Stimulated activated memory B cell treated with anti-CD40 and anti-IgM and Interleukin-4, amounts not matched to agents 10 μg/mL and 1 μg/mL and 100 μg/mL, for 72 hours (primary cell): ENCODE measurements at regions not wholly inside any gene's neighbourhood (a gene's known extent, or its start where the extent isn't known, plus 50 kb on each side); places are given as distances from the start of the nearest gene placed in this dataset.
"Not testable (repeated sequence)": the region's sequence is repeated elsewhere in the genome, so short reads cannot be mapped to it uniquely, and the experiment has no call there.

Source experiments
- ATAC-seq: fragments of 150-1000 bp; cut with Tn5 transposase; 2 replicates; pipeline ENCODE4 v1.10.0; 2021
- H3K27ac Mint-ChIP-seq: one replicate; pipeline ENCODE4 v1.8.0; 2022; ENCODE audit warnings: mild to moderate bottlenecking, mixed read lengths
- H3K27me3 Mint-ChIP-seq: one replicate; pipeline ENCODE4 v1.8.0; 2022; ENCODE audit warnings: mixed read lengths
- H3K36me3 Mint-ChIP-seq: one replicate; pipeline ENCODE4 v1.8.0; 2022; ENCODE audit warnings: mixed read lengths
- H3K4me1 Mint-ChIP-seq: one replicate; pipeline ENCODE4 v1.8.0; 2022; ENCODE audit warnings: mixed read lengths
- H3K4me3 Mint-ChIP-seq: one replicate; pipeline ENCODE4 v1.8.0; 2022; ENCODE audit warnings: mild to moderate bottlenecking, moderate library complexity, mixed read lengths
- H3K9me3 Mint-ChIP-seq: one replicate; pipeline ENCODE4 v1.8.0; 2022; ENCODE audit warnings: mixed read lengths

DNA sequence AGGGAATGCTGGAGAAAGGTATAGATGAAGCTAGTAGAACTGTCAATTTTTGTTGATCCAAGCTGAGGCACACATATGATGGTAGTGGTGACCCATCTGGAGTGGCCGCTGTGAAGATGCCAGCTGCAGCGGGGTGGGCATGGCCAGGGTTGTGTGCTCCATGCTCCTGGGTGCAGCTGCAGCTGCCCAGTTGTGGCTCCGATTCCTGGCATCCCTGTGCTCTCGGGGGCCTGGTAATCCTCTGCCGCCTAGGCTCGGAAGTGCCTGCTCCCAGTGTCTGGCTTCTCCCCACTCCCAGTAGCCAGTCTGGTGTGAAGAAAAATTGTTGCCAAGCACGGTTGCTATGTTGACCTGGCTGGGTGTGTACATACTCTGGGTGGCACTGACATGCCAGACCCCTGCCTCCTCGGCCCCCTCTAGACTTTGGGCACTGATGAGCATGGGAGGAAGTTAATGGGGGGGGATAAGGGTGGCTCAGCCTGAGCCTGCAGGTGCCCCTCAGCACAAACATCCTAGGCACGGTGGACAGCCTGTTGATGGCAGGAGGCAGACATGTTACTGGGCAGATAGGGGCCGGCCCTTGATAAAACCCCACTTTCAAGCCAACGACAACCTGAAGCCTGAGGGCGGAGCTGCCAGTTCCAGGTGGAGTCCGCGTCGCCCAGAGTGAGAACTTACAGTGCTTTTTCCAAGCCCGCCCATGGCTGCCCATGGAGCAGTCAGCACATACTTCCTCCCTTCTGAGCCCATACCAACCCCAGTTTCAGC, 1400.7 kb downstream of the PCDH9 start:
- no peaks in the 10 kb centered on the region for H3K27me3 Mint-ChIP-seq
- H3K4me1 Mint-ChIP-seq, result no peaks in the 10 kb centered on the region
- ATAC-seq, result peak; percentile 36
- peaks cover 4% of the 10 kb centered on the region for H3K9me3 Mint-ChIP-seq
- no peaks in the 10 kb centered on the region for H3K36me3 Mint-ChIP-seq
- no peak overlapping the region for H3K4me3 Mint-ChIP-seq
- no peak overlapping the region for H3K27ac Mint-ChIP-seq

- Mint-ChIP-seq H3K9me3 (peaks cover 8% of the 10 kb centered on the region), H3K27ac (no peak overlapping the region), H3K27me3 (no peaks in the 10 kb centered on the region), H3K4me1 (no peaks in the 10 kb centered on the region), H3K4me3 (no peak overlapping the region), H3K36me3 (no peaks in the 10 kb centered on the region)
- ATAC-seq, result no peak
Observed at GRCh38 chr13:65826657-65827056, 1403.5 kb downstream of the PCDH9 start.

DNA sequence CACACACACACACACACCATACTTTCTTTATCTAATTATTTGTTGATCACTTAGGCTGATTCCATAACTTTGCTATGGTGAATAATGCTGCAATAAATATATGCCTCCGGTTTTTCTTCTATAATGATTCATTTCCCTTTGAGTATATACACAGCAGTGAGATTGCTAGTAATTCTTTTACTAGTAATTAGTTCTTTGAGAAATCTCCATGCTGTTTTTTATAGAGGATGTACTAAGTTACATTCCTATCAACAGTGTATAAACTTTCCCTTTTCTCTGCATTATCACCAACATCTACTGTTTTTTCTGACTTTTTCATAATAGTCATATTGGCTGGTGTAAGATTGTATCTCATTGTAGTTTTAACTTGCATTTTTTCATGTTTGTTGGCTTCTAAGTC, 1405.1 kb downstream of the PCDH9 start:
- Mint-ChIP-seq H3K27me3 (no peaks in the 10 kb centered on the region), H3K27ac (no peak overlapping the region), H3K36me3 (no peaks in the 10 kb centered on the region), H3K4me1 (no peaks in the 10 kb centered on the region), H3K4me3 (no peak overlapping the region), H3K9me3 (peaks cover 3% of the 10 kb centered on the region)
- no peak for ATAC-seq

GRCh38 chr13:65808061-65808460, 1422.1 kb downstream of the PCDH9 start:
- ATAC-seq, result no peak
- Mint-ChIP-seq H3K4me1 (no peaks in the 10 kb centered on the region), H3K27me3 (no peaks in the 10 kb centered on the region), H3K4me3 (no peak overlapping the region), H3K36me3 (no peaks in the 10 kb centered on the region), H3K27ac (no peak overlapping the region), H3K9me3 (no peaks in the 10 kb centered on the region)

GRCh38 chr13:65803530-65804392, 1426.4 kb downstream of the PCDH9 start:
- no peaks in the 10 kb centered on the region for H3K27me3 Mint-ChIP-seq

GRCh38 chr13:65789815-65790214, 1440.3 kb downstream of the PCDH9 start:
- Mint-ChIP-seq H3K36me3 (no peaks in the 10 kb centered on the region), H3K4me1 (no peaks in the 10 kb centered on the region), H3K27ac (no peak overlapping the region), H3K27me3 (no peaks in the 10 kb centered on the region), H3K9me3 (peaks cover 9% of the 10 kb centered on the region), H3K4me3 (no peak overlapping the region)
- ATAC-seq, result no peak

More at GRCh38 chr13:65803530-65804392, 1426.4 kb downstream of the PCDH9 start:
- no peak for ATAC-seq
- Mint-ChIP-seq H3K36me3 (no peaks in the 10 kb centered on the region), H3K27ac (no peak overlapping the region), H3K4me3 (no peak overlapping the region), H3K4me1 (no peaks in the 10 kb centered on the region), H3K9me3 (no peaks in the 10 kb centered on the region)

DNA sequence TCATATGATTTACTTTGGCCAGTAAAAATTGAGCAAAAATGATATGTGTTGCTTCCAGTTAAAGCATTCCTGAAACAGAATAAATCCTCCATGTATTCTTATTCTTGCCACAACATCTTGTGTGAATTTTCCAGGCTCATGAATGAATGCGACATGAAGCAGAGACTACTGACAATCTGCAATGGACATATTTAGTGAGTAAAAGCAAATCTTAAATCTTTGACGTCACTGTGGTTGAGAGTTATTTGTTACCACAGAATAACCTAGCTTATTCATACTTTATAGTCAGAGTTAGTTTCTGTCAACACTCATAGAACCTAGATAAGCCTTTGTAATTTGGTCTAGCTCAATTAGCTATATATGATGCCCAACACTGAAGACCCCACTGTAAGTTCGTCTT, 1443.1 kb downstream of the PCDH9 start:
- H3K36me3 Mint-ChIP-seq, result no peaks in the 10 kb centered on the region
- H3K9me3 Mint-ChIP-seq, result peaks cover 9% of the 10 kb centered on the region
- no peaks in the 10 kb centered on the region for H3K27me3 Mint-ChIP-seq
- H3K4me3 Mint-ChIP-seq, result no peak overlapping the region
- H3K27ac Mint-ChIP-seq, result no peak overlapping the region
- no peaks in the 10 kb centered on the region for H3K4me1 Mint-ChIP-seq
- ATAC-seq, result no peak

DNA sequence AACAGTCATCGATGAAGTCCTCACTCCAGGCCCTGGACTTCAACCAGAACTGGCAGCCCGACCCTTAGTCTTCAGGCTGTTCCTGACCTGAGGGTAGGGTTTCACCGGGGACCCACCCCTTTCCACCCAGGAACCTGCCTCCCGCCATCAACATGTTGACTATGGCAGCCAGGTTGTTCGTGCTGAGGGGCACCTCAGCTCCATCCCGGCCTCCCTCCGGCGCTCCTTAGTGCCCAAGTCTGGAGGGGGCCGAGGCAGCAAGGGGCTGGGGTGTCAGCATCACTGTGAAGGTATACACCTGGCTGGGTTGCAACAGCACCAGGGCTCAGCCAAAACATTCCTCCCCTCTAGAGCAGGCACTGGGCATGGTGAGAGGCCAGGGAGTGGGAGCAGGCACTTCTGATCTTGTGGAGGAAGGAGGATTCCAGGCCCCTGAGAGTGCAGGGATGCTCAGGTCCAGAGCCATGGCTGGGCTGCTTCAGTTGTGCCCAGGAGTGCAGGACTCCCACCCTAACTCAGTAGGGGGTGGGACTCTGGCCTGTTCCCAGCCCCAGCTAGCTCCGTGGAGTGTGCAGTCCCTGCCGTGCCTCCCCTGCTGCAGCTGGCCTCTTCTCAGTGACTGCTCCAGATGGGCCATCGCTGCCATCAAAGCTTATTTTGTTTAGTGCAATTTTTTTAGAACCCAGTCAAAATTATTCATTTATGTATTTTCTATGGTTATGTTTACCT, 1445.9 kb downstream of the PCDH9 start:
- ATAC-seq, result peak; percentile 31
- peaks cover 11% of the 10 kb centered on the region for H3K9me3 Mint-ChIP-seq
- H3K4me1 Mint-ChIP-seq, result no peaks in the 10 kb centered on the region
- no peak overlapping the region for H3K4me3 Mint-ChIP-seq
- H3K27ac Mint-ChIP-seq, result no peak overlapping the region
- no peaks in the 10 kb centered on the region for H3K36me3 Mint-ChIP-seq
- no peaks in the 10 kb centered on the region for H3K27me3 Mint-ChIP-seq

DNA sequence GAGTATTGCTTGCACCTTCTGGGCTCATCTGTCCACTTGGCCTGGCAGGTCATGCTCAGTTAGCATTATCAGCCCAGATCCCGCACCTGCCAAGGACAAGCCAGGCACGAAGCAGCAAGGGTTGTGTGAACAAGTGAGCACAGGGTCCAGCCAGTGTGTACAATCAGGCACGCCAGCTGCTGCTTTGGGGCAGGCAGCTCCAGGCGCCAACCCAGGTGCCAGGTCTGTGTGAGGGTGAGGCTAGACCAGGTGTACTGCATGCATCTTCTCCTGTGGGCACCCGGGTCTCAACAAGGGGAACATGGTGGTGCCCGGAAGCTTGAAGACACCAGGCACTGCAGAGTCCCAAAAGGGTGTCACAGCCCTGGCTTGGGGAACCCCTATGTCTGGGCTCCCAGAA, 1446.8 kb downstream of the PCDH9 start:
- H3K4me1 Mint-ChIP-seq, result no peaks in the 10 kb centered on the region
- peaks cover 13% of the 10 kb centered on the region for H3K9me3 Mint-ChIP-seq
- no peak overlapping the region for H3K27ac Mint-ChIP-seq
- H3K36me3 Mint-ChIP-seq, result no peaks in the 10 kb centered on the region
- peak; percentile 31 for ATAC-seq
- no peaks in the 10 kb centered on the region for H3K27me3 Mint-ChIP-seq
- H3K4me3 Mint-ChIP-seq, result no peak overlapping the region

DNA sequence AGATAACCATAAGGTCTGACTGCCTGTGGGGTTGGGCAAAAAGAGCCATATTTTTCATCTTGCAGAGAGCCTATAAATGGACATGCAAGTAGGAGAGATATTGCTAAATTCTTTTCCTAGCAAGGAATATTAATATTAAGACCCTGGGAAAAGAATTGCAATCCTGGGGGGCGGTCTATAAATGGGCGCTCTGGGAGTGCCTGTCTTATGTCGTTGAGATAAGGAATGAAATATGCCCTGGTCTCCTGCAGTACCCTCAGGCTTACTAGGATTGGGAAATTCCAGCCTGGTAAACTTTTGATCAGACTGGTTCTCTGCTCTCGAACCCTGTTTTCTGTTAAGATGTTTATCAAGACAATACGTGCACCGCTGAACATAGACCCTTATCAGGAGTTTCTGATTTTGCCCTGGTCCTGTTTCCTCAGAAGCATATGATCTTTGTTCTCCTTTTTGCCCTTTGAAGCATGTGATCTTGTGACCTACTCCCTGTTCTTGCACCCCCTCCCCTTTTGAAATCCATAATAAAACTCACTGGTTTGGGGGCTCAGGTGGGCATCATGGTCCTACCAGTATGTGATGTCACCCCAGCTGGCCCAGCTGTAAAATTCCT, 1458.3 kb downstream of the PCDH9 start:
- H3K27me3 Mint-ChIP-seq, H3K4me3 Mint-ChIP-seq, ATAC-seq, H3K4me1 Mint-ChIP-seq, H3K27ac Mint-ChIP-seq, H3K36me3 Mint-ChIP-seq: not testable (repeated sequence)
- peaks cover 19% of the 10 kb centered on the region for H3K9me3 Mint-ChIP-seq

- Mint-ChIP-seq H3K27me3 (no peaks in the 10 kb centered on the region), H3K4me1 (no peaks in the 10 kb centered on the region), H3K27ac (no peak overlapping the region), H3K9me3 (peaks cover 15% of the 10 kb centered on the region), H3K4me3 (no peak overlapping the region), H3K36me3 (no peaks in the 10 kb centered on the region)
- ATAC-seq, result no peak
Observed at GRCh38 chr13:65768545-65768944, 1461.6 kb downstream of the PCDH9 start.

GRCh38 chr13:65763811-65764210, 1466.3 kb downstream of the PCDH9 start:
- no peak for ATAC-seq
- no peaks in the 10 kb centered on the region for H3K4me1 Mint-ChIP-seq
- no peaks in the 10 kb centered on the region for H3K36me3 Mint-ChIP-seq
- no peak overlapping the region for H3K4me3 Mint-ChIP-seq
- peaks cover 10% of the 10 kb centered on the region for H3K9me3 Mint-ChIP-seq
- H3K27ac Mint-ChIP-seq, result no peak overlapping the region
- no peaks in the 10 kb centered on the region for H3K27me3 Mint-ChIP-seq

DNA sequence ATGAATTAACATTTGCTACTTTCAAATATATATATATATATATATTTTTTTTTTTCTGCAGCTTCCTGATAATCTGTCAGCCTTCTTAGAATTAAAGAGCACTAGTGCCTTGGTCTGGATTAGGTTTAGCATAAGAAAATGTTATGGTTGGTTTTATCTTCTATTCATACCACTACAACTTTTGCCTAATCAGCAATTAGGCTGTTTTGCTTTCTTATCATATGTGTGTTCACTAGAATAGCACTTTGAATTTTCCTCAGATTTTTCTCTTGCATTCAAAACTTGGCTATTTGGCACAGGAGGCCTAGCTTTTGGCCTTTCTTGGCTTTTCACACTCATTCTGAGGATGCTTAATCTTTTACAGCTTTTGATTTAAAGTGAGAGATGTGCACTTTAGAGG, 1468.1 kb downstream of the PCDH9 start:
- Mint-ChIP-seq H3K27ac (no peak overlapping the region), H3K4me3 (no peak overlapping the region), H3K9me3 (peaks cover 10% of the 10 kb centered on the region), H3K36me3 (no peaks in the 10 kb centered on the region), H3K4me1 (no peaks in the 10 kb centered on the region), H3K27me3 (no peaks in the 10 kb centered on the region)
- ATAC-seq, result no peak

GRCh38 chr13:65756071-65756671, 1474.0 kb downstream of the PCDH9 start:
- no peaks in the 10 kb centered on the region for H3K4me1 Mint-ChIP-seq
- peaks cover 18% of the 10 kb centered on the region for H3K9me3 Mint-ChIP-seq
- no peaks in the 10 kb centered on the region for H3K27me3 Mint-ChIP-seq
- ATAC-seq, result no peak
- no peak overlapping the region for H3K4me3 Mint-ChIP-seq
- H3K36me3 Mint-ChIP-seq, result no peaks in the 10 kb centered on the region
- no peak overlapping the region for H3K27ac Mint-ChIP-seq

DNA sequence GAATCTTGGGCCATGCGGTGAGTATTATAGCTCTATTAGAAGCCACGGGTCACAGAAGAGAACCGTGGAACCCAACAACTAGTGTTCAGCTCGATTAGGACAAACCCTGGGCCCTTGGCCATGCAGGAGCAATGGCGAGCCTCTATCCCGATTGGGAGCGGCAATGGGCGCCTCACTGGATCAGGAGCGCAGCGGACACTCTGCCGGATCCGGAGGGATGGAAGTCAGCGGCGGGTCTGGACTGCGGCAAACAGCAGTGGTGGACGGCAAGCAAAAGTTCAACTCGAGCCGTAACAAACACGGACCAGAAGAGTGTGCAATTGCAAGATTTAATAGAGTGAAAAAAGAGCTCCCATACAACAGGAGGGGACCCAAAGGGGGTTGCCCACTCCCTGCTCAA, 1481.9 kb downstream of the PCDH9 start:
- no peak for ATAC-seq
- Mint-ChIP-seq H3K4me1 (no peaks in the 10 kb centered on the region), H3K27ac (no peak overlapping the region), H3K4me3 (no peak overlapping the region), H3K9me3 (peaks cover 6% of the 10 kb centered on the region), H3K27me3 (no peaks in the 10 kb centered on the region), H3K36me3 (no peaks in the 10 kb centered on the region)
